Upper lobe of left lung (tissue), 6 donors: ENCODE measurements at regions not wholly inside any gene's neighbourhood (a gene's known extent, or its start where the extent isn't known, plus 50 kb on each side); places are given as distances from the start of the nearest gene placed in this dataset.
A peak's percentile ranks its signal among the peaks of the same experiment; 100 is the strongest.

Experiments
- ATAC-seq, 2 donors: fragments of 200-7000 bp; cut with Tn5 transposase; one replicate each; pipeline ENCODE4 v1.9.1; 2022; ENCODE audit warnings: mild to moderate bottlenecking in 2 of 2, moderate library complexity in 2 of 2; ENCODE audit not compliant: low FRiP score in 2 of 2
- DNase-seq, 2 donors: peaks; one replicate each; pipeline ENCODE4 v3.0.0-alpha.2; 2019 to 2020
- H3K27ac ChIP-seq, 4 donors: fragments of 200-600 bp; sonication (generic); one replicate each; pipeline ENCODE4 v1.5.1; 2016 to 2019
- H3K27me3 ChIP-seq, 4 donors: fragments of 200-600 bp; sonication (generic); one replicate each; pipeline ENCODE4 v1.5.1; 2017 to 2019
- H3K36me3 ChIP-seq, 4 donors: fragments of 200-600 bp; sonication (generic); one replicate each; pipeline ENCODE4 v1.5.1; 2016 to 2019
- H3K4me1 ChIP-seq, 4 donors: fragments of 200-600 bp; sonication (generic); one replicate each; pipeline ENCODE4 v1.5.1; 2018 to 2019
- H3K4me3 ChIP-seq, 4 donors: fragments of 200-600 bp; sonication (generic); one replicate each; pipeline ENCODE4 v1.5.1; 2017 to 2019; ENCODE audit warnings: mild to moderate bottlenecking in 2 of 4, moderate library complexity in 1 of 4
- H3K9me3 ChIP-seq, 4 donors: fragments of 200-600 bp; sonication (generic); one replicate each; pipeline ENCODE4 v1.5.1; 2018 to 2019
- EP300 ChIP-seq, 4 donors: sonication (generic); formaldehyde crosslinking; IDR thresholded peaks; one replicate each; pipeline ENCODE4 v1.5.1; 2017; ENCODE audit warnings: antibody characterized with exemption in 4 of 4, control low read depth in 2 of 4
- POLR2A ChIP-seq, 4 donors: fragments of 450-650 bp; IDR thresholded peaks; one replicate each; pipeline ENCODE4 v1.5.1; 2016 to 2017; ENCODE audit warnings: antibody characterized with exemption in 4 of 4, mild to moderate bottlenecking in 2 of 4
- POLR2AphosphoS5 ChIP-seq, 2 donors: sonication (generic); formaldehyde crosslinking; IDR thresholded peaks; one replicate each; pipeline ENCODE4 v1.5.1; 2017; ENCODE audit warnings: antibody characterized with exemption in 2 of 2
- WGBS, 2 donors: methylation state at CpG; one replicate each; pipeline ENCODE4 v1.1.5; 2017 to 2018; 5-methylcytosine and 5-hydroxymethylcytosine counted together
- TF ChIP-seq, protein P1 (sequence below), 6 experiments: fragments of 450-650 bp in 4 of 6; fragments of 200-600 bp in 2 of 6; sonication (generic) in 2 of 6; IDR thresholded peaks; one replicate each; pipeline ENCODE4 v1.5.1; 2016 to 2019; ENCODE audit warnings: antibody characterized with exemption in 6 of 6
- donor health status: DM: no; HTN: no; CAD: no; lungs with moderate emphysema.
- donor health status: DM: no; HTN: yes; CAD: no; lungs with severe emphysema.

DNA sequence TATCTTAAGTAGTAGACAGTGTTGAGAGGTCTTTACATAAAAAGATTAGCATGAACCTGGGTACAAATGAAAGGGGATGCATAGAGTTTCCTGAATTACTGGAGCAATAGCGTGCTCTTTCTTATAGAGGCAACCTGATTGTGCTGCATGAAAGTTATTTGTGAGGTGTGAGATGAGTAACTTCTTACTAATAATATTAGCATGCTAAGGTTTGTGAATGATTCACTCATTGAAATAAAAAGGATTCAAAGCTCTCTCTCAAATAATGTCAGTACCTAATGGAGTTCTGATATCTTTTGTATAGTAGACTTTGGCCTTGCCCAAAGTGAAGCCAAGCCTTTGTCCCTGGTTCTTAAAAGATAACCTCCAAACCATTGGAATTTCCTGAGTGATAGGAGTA is 131.0 kb upstream of the CXXC4 start:
- WGBS, 2 donors = 82 to 90% methylated on average over 1 of the region's 1 CpG
- Histone ChIP-seq H3K4me3 (no peak overlapping the region), H3K36me3 (no peaks in the 10 kb centered on the region), H3K9me3 (no peaks in the 10 kb centered on the region), H3K27ac (no peak overlapping the region), H3K27me3 (no peaks in the 10 kb centered on the region), H3K4me1 (no peaks in the 10 kb centered on the region)
- TF ChIP-seq, protein P1, sequence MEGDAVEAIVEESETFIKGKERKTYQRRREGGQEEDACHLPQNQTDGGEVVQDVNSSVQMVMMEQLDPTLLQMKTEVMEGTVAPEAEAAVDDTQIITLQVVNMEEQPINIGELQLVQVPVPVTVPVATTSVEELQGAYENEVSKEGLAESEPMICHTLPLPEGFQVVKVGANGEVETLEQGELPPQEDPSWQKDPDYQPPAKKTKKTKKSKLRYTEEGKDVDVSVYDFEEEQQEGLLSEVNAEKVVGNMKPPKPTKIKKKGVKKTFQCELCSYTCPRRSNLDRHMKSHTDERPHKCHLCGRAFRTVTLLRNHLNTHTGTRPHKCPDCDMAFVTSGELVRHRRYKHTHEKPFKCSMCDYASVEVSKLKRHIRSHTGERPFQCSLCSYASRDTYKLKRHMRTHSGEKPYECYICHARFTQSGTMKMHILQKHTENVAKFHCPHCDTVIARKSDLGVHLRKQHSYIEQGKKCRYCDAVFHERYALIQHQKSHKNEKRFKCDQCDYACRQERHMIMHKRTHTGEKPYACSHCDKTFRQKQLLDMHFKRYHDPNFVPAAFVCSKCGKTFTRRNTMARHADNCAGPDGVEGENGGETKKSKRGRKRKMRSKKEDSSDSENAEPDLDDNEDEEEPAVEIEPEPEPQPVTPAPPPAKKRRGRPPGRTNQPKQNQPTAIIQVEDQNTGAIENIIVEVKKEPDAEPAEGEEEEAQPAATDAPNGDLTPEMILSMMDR (IDR thresholded peaks at IDR 0.05) = no peak
- TF ChIP-seq EP300 (IDR thresholded peaks at IDR 0.05) (no peak), POLR2AphosphoS5 (IDR thresholded peaks at IDR 0.05) (no peak), POLR2A (IDR thresholded peaks at IDR 0.05) (no peak)
- DNase-seq = no peak
- no peak for ATAC-seq

DNA sequence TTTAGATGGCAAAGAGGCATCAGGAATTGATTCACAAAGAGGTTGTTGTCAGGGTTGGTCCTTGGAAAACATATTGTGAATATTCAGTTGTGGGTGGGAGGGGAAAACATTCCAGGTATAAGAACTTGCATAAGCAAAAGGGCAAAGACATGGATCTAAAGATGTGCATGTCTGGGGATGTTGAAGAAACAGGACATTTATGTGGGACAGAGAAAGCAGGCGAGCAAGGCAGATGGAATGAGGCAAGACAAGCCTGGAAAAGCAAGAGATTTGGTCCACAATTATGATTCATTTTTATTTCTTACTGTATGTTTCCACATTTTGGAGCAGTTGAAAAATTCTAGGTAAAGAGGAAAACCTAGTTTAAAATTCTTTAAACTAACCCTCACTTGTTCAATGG is 134.9 kb upstream of the CXXC4 start:
- H3K27ac ChIP-seq = no peak overlapping the region
- H3K4me1 ChIP-seq = no peaks in the 10 kb centered on the region
- H3K4me3 ChIP-seq = no peak overlapping the region
- no peak for DNase-seq
- no peak for ATAC-seq
- 81 to 92% methylated on average over 1 of the region's 1 CpG for WGBS, 2 donors
- no peaks in the 10 kb centered on the region for H3K9me3 ChIP-seq
- no peaks in the 10 kb centered on the region for H3K36me3 ChIP-seq
- TF ChIP-seq POLR2A (IDR thresholded peaks at IDR 0.05) (no peak), POLR2AphosphoS5 (IDR thresholded peaks at IDR 0.05) (no peak), EP300 (IDR thresholded peaks at IDR 0.05) (no peak)
- TF ChIP-seq, protein P1 (IDR thresholded peaks at IDR 0.05) = no peak
- H3K27me3 ChIP-seq = no peaks in the 10 kb centered on the region

DNA sequence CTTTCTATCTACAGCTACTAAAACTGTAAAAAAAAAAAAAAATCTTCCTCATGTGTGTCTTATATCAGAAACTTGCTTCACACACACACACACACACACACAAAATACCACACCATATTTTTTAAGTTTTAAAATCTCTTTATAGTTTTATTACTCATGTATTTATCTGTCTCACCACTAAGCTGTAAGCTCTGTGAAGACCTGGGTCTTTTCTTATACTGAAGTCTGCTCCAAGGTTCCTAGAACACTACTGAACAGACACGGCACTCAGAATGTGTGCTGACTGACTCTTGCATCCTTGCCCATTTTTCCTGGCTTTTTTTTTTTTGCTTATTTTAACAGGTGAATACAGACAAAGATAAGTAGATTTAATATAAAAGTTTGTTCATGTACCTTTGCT is 135.6 kb upstream of the CXXC4 start:
- 67 to 70% methylated on average over 1 of the region's 1 CpG for WGBS, 2 donors
- H3K4me3 ChIP-seq = no peak overlapping the region
- no peak for DNase-seq
- H3K36me3 ChIP-seq = no peaks in the 10 kb centered on the region
- ATAC-seq = no peak
- no peak overlapping the region for H3K27ac ChIP-seq
- no peak for TF ChIP-seq EP300 (IDR thresholded peaks at IDR 0.05)
- no peak for TF ChIP-seq POLR2AphosphoS5 (IDR thresholded peaks at IDR 0.05)
- TF ChIP-seq, protein P1 (IDR thresholded peaks at IDR 0.05) = no peak
- no peak for TF ChIP-seq POLR2A (IDR thresholded peaks at IDR 0.05)
- H3K9me3 ChIP-seq = no peaks in the 10 kb centered on the region
- no peaks in the 10 kb centered on the region for H3K4me1 ChIP-seq
- H3K27me3 ChIP-seq = no peaks in the 10 kb centered on the region

DNA sequence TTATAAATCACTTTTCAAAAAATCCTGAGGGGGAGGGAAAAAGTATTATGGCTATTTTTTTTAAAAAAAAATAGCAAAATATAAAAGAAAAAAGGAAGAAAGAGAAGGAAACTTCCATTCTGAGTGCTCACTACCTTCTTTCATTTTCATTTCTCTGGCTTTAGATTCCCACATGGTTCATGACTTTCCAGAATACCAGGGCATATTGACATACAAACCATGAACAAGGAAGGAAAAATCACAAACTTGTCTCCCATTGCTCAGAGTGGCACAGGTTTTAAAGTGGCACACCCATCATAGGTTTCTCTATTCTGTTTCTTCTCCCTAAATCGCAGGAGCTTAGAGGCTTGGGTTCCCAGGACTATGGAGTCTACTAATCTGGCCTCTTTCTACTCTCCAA is 136.3 kb upstream of the CXXC4 start:
- ATAC-seq = no peak
- Histone ChIP-seq H3K27ac (no peak overlapping the region), H3K27me3 (no peaks in the 10 kb centered on the region), H3K36me3 (no peaks in the 10 kb centered on the region), H3K9me3 (no peaks in the 10 kb centered on the region), H3K4me3 (peak overlapping the region in 1 of 4 donors; percentile 4), H3K4me1 (no peaks in the 10 kb centered on the region)
- TF ChIP-seq POLR2A (IDR thresholded peaks at IDR 0.05) = no peak
- WGBS, 2 donors = 83 to 100% methylated on average over 1 of the region's 1 CpG
- DNase-seq = no peak

DNA sequence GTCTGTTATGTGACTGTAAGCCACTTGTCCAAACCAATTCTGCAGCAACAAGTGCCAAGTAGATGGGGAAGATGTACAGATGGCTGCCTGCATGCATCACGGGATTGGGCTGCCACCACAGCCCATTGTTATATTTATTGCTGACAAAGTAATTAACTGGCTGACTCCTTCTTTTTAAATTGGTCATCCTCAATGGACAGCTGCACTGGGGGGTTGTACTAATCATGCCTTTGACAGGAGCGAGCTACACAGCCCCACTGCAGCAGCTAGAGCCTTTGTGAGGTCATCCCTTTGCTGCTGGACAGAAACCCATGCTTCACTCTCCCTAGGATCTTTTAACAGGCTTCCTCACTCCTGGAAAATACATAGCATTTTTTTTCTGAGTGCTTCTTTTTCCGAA is 146.7 kb upstream of the CXXC4 start:
- 57 to 68% methylated on average over 3 of the region's 3 CpGs for WGBS, 2 donors
- DNase-seq (no peak), ATAC-seq (no peak)
- H3K4me3 ChIP-seq = no peak overlapping the region
- H3K9me3 ChIP-seq = no peaks in the 10 kb centered on the region
- TF ChIP-seq EP300 (IDR thresholded peaks at IDR 0.05) (no peak), POLR2A (IDR thresholded peaks at IDR 0.05) (no peak), POLR2AphosphoS5 (IDR thresholded peaks at IDR 0.05) (no peak)
- TF ChIP-seq, protein P1 (IDR thresholded peaks at IDR 0.05) = no peak
- H3K36me3 ChIP-seq = no peaks in the 10 kb centered on the region
- no peak overlapping the region for H3K27ac ChIP-seq
- H3K4me1 ChIP-seq = no peaks in the 10 kb centered on the region
- H3K27me3 ChIP-seq = no peaks in the 10 kb centered on the region
